GM12878 (cell line): ENCODE measurements at regions not wholly inside any gene's neighbourhood (a gene's known extent, or its start where the extent isn't known, plus 50 kb on each side); places are given as distances from the start of the nearest gene placed in this dataset.

ENCODE experiments used
- ATAC-seq: fragments of 200-7000 bp; cut with Tn5 transposase; 3 replicates; pipeline ENCODE4 v1.9.1; 2020; ENCODE audit warnings: mild to moderate bottlenecking, moderate library complexity
- BruUV-seq: library from RNA; stranded (reverse); fragments of 400-500 nt; replicated peaks from 2 replicates; lab custom pipeline; 2021; lab: Mats Ljungman, UMichigan
- CTCF ChIA-PET: fragments of 300-600 bp; sonication (Branson Sonifier 250); formaldehyde crosslinking; extraction: SDS; loops from one replicate; lab custom pipeline; 2021; ENCODE audit warnings: inconsistent platforms; lab: Yijun Ruan, JAX
- POLR2A ChIA-PET: fragments of 350-600 bp; formaldehyde crosslinking; extraction: SDS; loops from one replicate; lab custom pipeline; 2021; ENCODE audit warnings: inconsistent platforms; lab: Charles Lee
- RAD21 ChIA-PET: fragments of 300-600 bp; sonication (Branson Sonifier 250); formaldehyde crosslinking; loops from one replicate; lab custom pipeline; 2023; ENCODE audit warnings: antibody characterized with exemption; ENCODE audit not compliant: unreplicated experiment; lab: Charles Lee
- SMC1A ChIA-PET: fragments of 300-600 bp; sonication (Branson Sonifier 250); formaldehyde crosslinking; loops from one replicate; lab custom pipeline; 2023; ENCODE audit not compliant: unreplicated experiment, uncharacterized antibody; lab: Charles Lee
- DNase-seq: peaks from one replicate; pipeline ENCODE4 v3.0.0-alpha.2; 2011; ENCODE audit warnings: low read depth, low spot score
- FAIRE-seq: peaks from 3 replicates; lab custom pipeline; 2011; peaks lifted over from hg19 to GRCh38; lab: Jason Lieb, UNC
- H2AFZ ChIP-seq: 2 replicates; pipeline ENCODE4 v1.6.0; 2011; ENCODE audit warnings: low read depth, low read length, control low read depth; ENCODE audit not compliant: control insufficient read depth
- H3K27ac ChIP-seq: 2 replicates; pipeline ENCODE4 v1.5.1; 2011; ENCODE audit warnings: control low read depth; ENCODE audit not compliant: control insufficient read depth, insufficient read depth
- H3K27me3 ChIP-seq, 2 experiments: replicated peaks in 1 of 2; 2 replicates each; pipeline versions ENCODE4 v1.6.0 to v1.6.1; 2011; ENCODE audit warnings: low read length in 1 of 2; ENCODE audit not compliant: control insufficient read depth in 2 of 2, insufficient read depth in 2 of 2
- H3K36me3 ChIP-seq, 2 experiments: 2 replicates each; pipeline ENCODE4 v1.5.1; 2011; ENCODE audit warnings: low read length in 1 of 2; ENCODE audit not compliant: control insufficient read depth in 2 of 2, insufficient read depth in 2 of 2
- H3K4me1 ChIP-seq: 2 replicates; pipeline ENCODE4 v1.6.1; 2011; ENCODE audit warnings: mild to moderate bottlenecking, low read length, moderate library complexity, mixed read lengths; ENCODE audit not compliant: control insufficient read depth, insufficient read depth
- H3K4me2 ChIP-seq: 2 replicates; pipeline ENCODE4 v1.6.0; 2011; ENCODE audit warnings: control low read depth; ENCODE audit not compliant: control insufficient read depth, insufficient read depth
- H3K4me3 ChIP-seq: fragments of 200-600 bp; sonication (generic); 2 replicates; pipeline ENCODE4 v1.5.1; 2016
- H3K79me2 ChIP-seq: 2 replicates; pipeline ENCODE4 v1.6.0; 2011; ENCODE audit warnings: low read length; ENCODE audit not compliant: control insufficient read depth, insufficient read depth
- H3K9ac ChIP-seq: 2 replicates; pipeline ENCODE4 v1.8.0; 2011; ENCODE audit warnings: low read length, control low read depth, mixed read lengths; ENCODE audit not compliant: control insufficient read depth, insufficient read depth
- H3K9me3 ChIP-seq: replicated peaks from 3 replicates; pipeline ENCODE4 v1.5.1; 2011; ENCODE audit warnings: mild to moderate bottlenecking, low read length; ENCODE audit not compliant: control insufficient read depth, insufficient read depth
- H4K20me1 ChIP-seq: 2 replicates; pipeline ENCODE4 v1.6.0; 2011; ENCODE audit not compliant: control insufficient read depth, insufficient read depth
- CBX3 ChIP-seq: fragments of 200-600 bp; sonication (generic); IDR thresholded peaks from 2 replicates; pipeline ENCODE4 v1.6.1; 2016; ENCODE audit warnings: low read depth, borderline replicate concordance
- CBX5 ChIP-seq: sonication (generic); IDR thresholded peaks from 2 replicates; pipeline ENCODE4 v1.6.1; 2016; ENCODE audit warnings: low read depth, moderate library complexity, mild to moderate bottlenecking, inconsistent platforms
- CHD1 ChIP-seq: IDR thresholded peaks from 2 replicates; pipeline ENCODE4 v1.6.1; 2012; ENCODE audit warnings: low read depth, low read length, improper control_type of control experiment
- IRF4 ChIP-seq: IDR thresholded peaks from 2 replicates; pipeline ENCODE4 v1.6.1; 2011; ENCODE audit warnings: low read depth, low read length
- NRF1 ChIP-seq: conservative IDR thresholded peaks from 2 replicates; pipeline ENCODE4 v1.6.1; 2011; ENCODE audit warnings: mild to moderate bottlenecking, low read depth, low read length, improper control_type of control experiment
- ZNF592 ChIP-seq: fragments of 450-650 bp; IDR thresholded peaks from 2 replicates; pipeline ENCODE4 v1.6.1; 2017; ENCODE audit warnings: mild to moderate bottlenecking, moderate library complexity
- WGBS: methylation state at CpG from one replicate; pipeline ENCODE4 v1.1.6; 2016; ENCODE audit warnings: low lambda C conversion rate; ENCODE audit not compliant: insufficient replicate concordance, insufficient coverage; ENCODE audit errors: missing lambda C conversion rate; 5-methylcytosine and 5-hydroxymethylcytosine counted together
- in situ Hi-C: fragments of 300-500 bp; cut with MboI; formaldehyde crosslinking; loops from 9 replicates; pipeline ENCODE4 v1.14.3; 2018; ENCODE audit warnings: mixed read lengths
- intact Hi-C: fragments of 100-400 bp; cut with micrococcal nuclease; formaldehyde crosslinking; loops from one replicate; pipeline ENCODE4 v1.14.2; 2022; ENCODE audit not compliant: unreplicated experiment

- Histone ChIP-seq H3K4me1 (no peaks in the 10 kb centered on the region), H3K36me3 (no peaks in the 10 kb centered on the region), H3K27me3 (no peaks in the 10 kb centered on the region), H3K9ac (no peak overlapping the region), H3K79me2 (no peaks in the 10 kb centered on the region)
- SMC1A ChIA-PET: no interaction called here
- intact Hi-C loops: no loop called here
- CTCF ChIA-PET: interaction anchor here (1.3 kb wide), 1 partner anchor 11 kb away, joined by 3 read pairs; no protein-coding TSS in a partner anchor
- RAD21 ChIA-PET: no interaction called here
- no TSS peak for BruUV-seq
- TF ChIP-seq IRF4: no peak
- no peak for TF ChIP-seq CHD1
- no peak for TF ChIP-seq ZNF592
- TF ChIP-seq, all 136 proteins: peak for 0
- H3K9me3 ChIP-seq: no peaks in the 10 kb centered on the region
- DNase-seq (no peak), FAIRE-seq (no peak), ATAC-seq (no peak)
- in situ Hi-C loops: no loop called here
- no peaks in the 10 kb centered on the region for H4K20me1 ChIP-seq
- H3K4me2 ChIP-seq: no peak overlapping the region
- no peak overlapping the region for H2AFZ ChIP-seq
- 28% methylated on average over 6 of the region's 6 CpGs for WGBS
- no peak overlapping the region for H3K27ac ChIP-seq
- H3K4me3 ChIP-seq: no peak overlapping the region
- POLR2A ChIA-PET: no interaction called here
Measured at GRCh38 chr5:4254736-4255135, 659.1 kb downstream of the IRX1 start.

GRCh38 chr5:4255441-4255840 is 659.8 kb downstream of the IRX1 start:
- no peaks in the 10 kb centered on the region for H3K9me3 ChIP-seq

More at GRCh38 chr5:4255441-4255840, 659.8 kb downstream of the IRX1 start:
- ChIA-PET SMC1A (no interaction called here), POLR2A (no interaction called here), RAD21 (no interaction called here), CTCF (no interaction called here)
- Histone ChIP-seq H4K20me1 (no peaks in the 10 kb centered on the region), H3K9ac (no peak overlapping the region), H2AFZ (no peak overlapping the region), H3K27ac (no peak overlapping the region), H3K79me2 (no peaks in the 10 kb centered on the region), H3K4me2 (no peak overlapping the region), H3K27me3 (no peaks in the 10 kb centered on the region), H3K4me3 (no peak overlapping the region), H3K4me1 (no peaks in the 10 kb centered on the region), H3K36me3 (no peaks in the 10 kb centered on the region)
- 43% methylated on average over 4 of the region's 4 CpGs for WGBS
- FAIRE-seq: no peak
- no peak for ATAC-seq
- no TSS peak for BruUV-seq
- TF ChIP-seq CBX3 (no peak), CBX5 (no peak), NRF1 (no peak)
- in situ Hi-C loops (no loop called here), intact Hi-C loops (no loop called here)
- no peak for DNase-seq
